ENCODE measurements at regions not wholly inside any gene's neighbourhood (a gene's known extent, or its start where the extent isn't known, plus 50 kb on each side); places are given as distances from the start of the nearest gene placed in this dataset.

DNA sequence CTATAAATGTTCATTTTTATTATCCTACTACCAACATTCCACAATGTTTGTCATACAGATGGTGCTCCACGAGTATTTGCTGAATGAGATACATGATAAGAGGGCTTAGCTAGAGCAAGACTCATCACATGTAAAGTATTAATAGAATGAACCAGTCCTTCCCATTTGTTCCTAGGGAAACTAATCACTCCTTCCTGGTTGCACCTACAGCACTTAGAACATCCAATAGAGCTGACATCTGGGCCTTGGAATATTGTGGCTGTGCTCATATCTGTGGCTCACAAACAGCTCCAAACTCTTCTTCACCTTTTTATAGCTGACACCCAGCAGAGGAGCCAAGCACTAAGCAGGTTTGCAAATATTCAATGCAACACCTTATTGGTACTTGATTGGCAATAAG, 91.9 kb upstream of the C1GALT1 start:
- TF ChIP-seq, protein P1, sequence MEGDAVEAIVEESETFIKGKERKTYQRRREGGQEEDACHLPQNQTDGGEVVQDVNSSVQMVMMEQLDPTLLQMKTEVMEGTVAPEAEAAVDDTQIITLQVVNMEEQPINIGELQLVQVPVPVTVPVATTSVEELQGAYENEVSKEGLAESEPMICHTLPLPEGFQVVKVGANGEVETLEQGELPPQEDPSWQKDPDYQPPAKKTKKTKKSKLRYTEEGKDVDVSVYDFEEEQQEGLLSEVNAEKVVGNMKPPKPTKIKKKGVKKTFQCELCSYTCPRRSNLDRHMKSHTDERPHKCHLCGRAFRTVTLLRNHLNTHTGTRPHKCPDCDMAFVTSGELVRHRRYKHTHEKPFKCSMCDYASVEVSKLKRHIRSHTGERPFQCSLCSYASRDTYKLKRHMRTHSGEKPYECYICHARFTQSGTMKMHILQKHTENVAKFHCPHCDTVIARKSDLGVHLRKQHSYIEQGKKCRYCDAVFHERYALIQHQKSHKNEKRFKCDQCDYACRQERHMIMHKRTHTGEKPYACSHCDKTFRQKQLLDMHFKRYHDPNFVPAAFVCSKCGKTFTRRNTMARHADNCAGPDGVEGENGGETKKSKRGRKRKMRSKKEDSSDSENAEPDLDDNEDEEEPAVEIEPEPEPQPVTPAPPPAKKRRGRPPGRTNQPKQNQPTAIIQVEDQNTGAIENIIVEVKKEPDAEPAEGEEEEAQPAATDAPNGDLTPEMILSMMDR (IDR thresholded peaks at IDR 0.05; ENCODE audit: unreplicated experiment): no peak
- CTCF ChIA-PET: no interaction called here
- Mint-ChIP-seq H3K27ac (ENCODE audit: unreplicated experiment) (no peak overlapping the region), H3K36me3 (ENCODE audit: insufficient read depth, unreplicated experiment) (no peaks in the 10 kb centered on the region), H3K4me1 (ENCODE audit: low read depth, unreplicated experiment) (peaks cover 11% of the 10 kb centered on the region), H3K9me3 (ENCODE audit: low read depth, unreplicated experiment) (peaks cover 3% of the 10 kb centered on the region), H3K27me3 (ENCODE audit: unreplicated experiment) (peaks cover 30% of the 10 kb centered on the region), H3K4me3 (ENCODE audit: low read depth, unreplicated experiment) (no peak overlapping the region)
- DNase-seq: no peak
- intact Hi-C loops (cut with micrococcal nuclease; ENCODE audit: unreplicated experiment): no loop called here
- BruUV-seq (replicated peaks): no TSS peak

DNA sequence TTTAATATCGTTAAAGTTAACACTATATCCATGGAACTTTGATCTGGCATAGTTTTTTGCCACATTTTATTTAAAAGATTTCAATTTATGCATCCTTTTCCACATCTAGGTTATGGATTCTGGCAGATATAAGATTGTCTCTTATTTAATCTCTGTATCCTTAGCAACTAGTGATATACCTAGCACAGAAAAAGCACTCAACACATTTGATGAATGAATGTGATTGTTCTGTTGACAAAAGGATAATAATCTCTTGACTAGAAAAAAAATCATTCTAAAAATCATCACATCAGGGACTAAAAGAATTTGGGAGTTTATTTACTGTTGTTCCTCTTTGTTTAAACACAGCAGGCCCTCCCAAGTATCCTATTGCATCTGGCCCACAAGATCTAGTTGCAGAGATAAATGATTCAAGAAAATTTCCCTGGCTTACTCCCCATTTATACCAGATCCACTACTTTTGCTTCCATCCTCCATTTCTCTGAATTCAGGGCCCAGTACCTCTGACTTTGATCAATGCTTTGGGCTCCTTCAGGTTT, 84.0 kb upstream of the C1GALT1 start:
- Mint-ChIP-seq H3K9me3 (ENCODE audit: low read depth, unreplicated experiment) (no peaks in the 10 kb centered on the region), H3K27me3 (ENCODE audit: unreplicated experiment) (no peaks in the 10 kb centered on the region), H3K27ac (ENCODE audit: unreplicated experiment) (no peak overlapping the region), H3K36me3 (ENCODE audit: insufficient read depth, unreplicated experiment) (no peaks in the 10 kb centered on the region), H3K4me3 (ENCODE audit: low read depth, unreplicated experiment) (no peak overlapping the region), H3K4me1 (ENCODE audit: low read depth, unreplicated experiment) (peaks cover 36% of the 10 kb centered on the region)
- no peak for DNase-seq
- no TSS peak for BruUV-seq (replicated peaks)
- TF ChIP-seq, protein P1 (IDR thresholded peaks at IDR 0.05; ENCODE audit: unreplicated experiment): no peak
- CTCF ChIA-PET: interaction anchor here (1.3 kb wide), 1 partner anchor 17 kb away, joined by 3 read pairs; no protein-coding TSS in a partner anchor
- intact Hi-C loops (cut with micrococcal nuclease; ENCODE audit: unreplicated experiment): loop anchor here (5.0 kb wide), 2 partner anchors 131 to 254 kb away; no protein-coding TSS in a partner anchor

DNA sequence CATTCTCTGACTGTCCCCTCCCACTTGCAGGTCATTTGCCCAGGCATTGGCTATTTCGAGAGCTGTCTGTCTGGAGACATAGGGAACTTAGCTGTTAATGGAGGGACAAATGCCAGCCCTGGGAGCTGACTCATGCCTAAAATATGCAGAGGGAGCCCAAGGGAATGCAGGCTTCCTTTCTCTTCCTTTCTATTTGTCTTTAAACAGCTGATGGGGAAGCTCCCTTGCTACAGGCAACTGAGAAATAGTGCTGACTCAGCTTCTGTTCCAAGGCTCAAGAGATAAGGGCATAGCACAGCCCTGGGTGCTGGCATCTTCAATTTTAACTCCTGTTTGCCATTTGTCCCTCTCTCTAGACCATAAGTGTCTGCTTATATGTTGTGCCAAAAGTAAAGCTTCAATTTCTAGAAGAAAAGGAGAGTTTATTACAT, 82.7 kb upstream of the C1GALT1 start:
- intact Hi-C loops (cut with micrococcal nuclease; ENCODE audit: unreplicated experiment): loop anchor here (5.0 kb wide), 4 partner anchors 132 to 253 kb away; no protein-coding TSS in a partner anchor
- TF ChIP-seq, protein P1 (IDR thresholded peaks at IDR 0.05; ENCODE audit: unreplicated experiment): no peak
- no TSS peak for BruUV-seq (replicated peaks)
- CTCF ChIA-PET: interaction anchor here (0.7 to 1.8 kb wide), 17 partner anchors 8 to 413 kb away, joined by 3 to 13 read pairs (median 4); partner anchors contain the start of gene C1GALT1
- DNase-seq: peak; percentile 94
- no peaks in the 10 kb centered on the region for H3K9me3 Mint-ChIP-seq (ENCODE audit: low read depth, unreplicated experiment)
- H3K4me1 Mint-ChIP-seq (ENCODE audit: low read depth, unreplicated experiment): peaks cover 32% of the 10 kb centered on the region
- H3K36me3 Mint-ChIP-seq (ENCODE audit: insufficient read depth, unreplicated experiment): no peaks in the 10 kb centered on the region
- H3K27ac Mint-ChIP-seq (ENCODE audit: unreplicated experiment): no peak overlapping the region
- H3K27me3 Mint-ChIP-seq (ENCODE audit: unreplicated experiment): no peaks in the 10 kb centered on the region
- no peak overlapping the region for H3K4me3 Mint-ChIP-seq (ENCODE audit: low read depth, unreplicated experiment)

DNA sequence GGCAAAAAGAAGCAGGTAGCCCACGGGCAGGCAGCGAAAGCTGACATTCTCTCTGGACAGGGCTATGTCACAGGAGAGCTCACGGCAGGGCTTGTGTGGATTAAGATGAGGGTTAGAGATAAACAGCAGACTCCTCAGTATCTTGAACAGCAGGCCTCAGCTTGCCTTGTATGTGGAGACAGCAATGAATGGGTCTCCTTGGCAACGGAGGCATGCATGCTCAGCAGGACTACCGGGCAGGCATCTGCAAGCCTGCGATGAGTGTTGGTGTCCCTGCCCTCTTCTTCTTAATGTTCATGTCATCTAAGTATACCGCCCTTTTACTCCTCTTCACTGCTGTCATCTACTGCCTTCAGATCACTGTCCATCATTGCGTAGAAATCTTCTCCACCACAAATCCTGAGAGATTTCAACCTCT, 81.9 kb upstream of the C1GALT1 start:
- TF ChIP-seq, protein P1 (IDR thresholded peaks at IDR 0.05; ENCODE audit: unreplicated experiment): no peak
- CTCF ChIA-PET: interaction anchor here (1.5 to 1.8 kb wide), 2 partner anchors 109 to 316 kb away, joined by 11 to 13 read pairs; no protein-coding TSS in a partner anchor
- peaks cover 28% of the 10 kb centered on the region for H3K4me1 Mint-ChIP-seq (ENCODE audit: low read depth, unreplicated experiment)
- no TSS peak for BruUV-seq (replicated peaks)
- DNase-seq: no peak
- intact Hi-C loops (cut with micrococcal nuclease; ENCODE audit: unreplicated experiment): loop anchor here (5.0 kb wide), 2 partner anchors 137 to 157 kb away; no protein-coding TSS in a partner anchor
- no peaks in the 10 kb centered on the region for H3K36me3 Mint-ChIP-seq (ENCODE audit: insufficient read depth, unreplicated experiment)
- no peak overlapping the region for H3K27ac Mint-ChIP-seq (ENCODE audit: unreplicated experiment)
- no peak overlapping the region for H3K4me3 Mint-ChIP-seq (ENCODE audit: low read depth, unreplicated experiment)
- H3K27me3 Mint-ChIP-seq (ENCODE audit: unreplicated experiment): no peaks in the 10 kb centered on the region
- H3K9me3 Mint-ChIP-seq (ENCODE audit: low read depth, unreplicated experiment): no peaks in the 10 kb centered on the region

Measured in Calu3 (cell line).